H1 (cell line): ENCODE measurements at regions not wholly inside any gene's neighbourhood (a gene's known extent, or its start where the extent isn't known, plus 50 kb on each side); places are given as distances from the start of the nearest gene placed in this dataset.

Experiments used
- CTCF ChIA-PET: fragments of 300-600 bp; sonication (Branson Sonifier 250); formaldehyde crosslinking; loops from one replicate; lab custom pipeline; 2021; ENCODE audit not compliant: partially characterized antibody; lab: Charles Lee
- POLR2A ChIA-PET: fragments of 300-600 bp; sonication (Branson Sonifier 250); formaldehyde crosslinking; loops from one replicate; lab custom pipeline; 2021; ENCODE audit warnings: inconsistent platforms; ENCODE audit not compliant: partially characterized antibody; lab: Charles Lee
- DNase-seq, 2 experiments: peaks; one replicate each; pipeline versions ENCODE4 v3.0.0 to v3.0.0-alpha.2; 2010 to 2022; ENCODE audit warnings: low spot score in 2 of 2, low read depth in 1 of 2, mixed read lengths in 1 of 2
- FAIRE-seq: peaks from 2 replicates; lab custom pipeline; 2011; peaks lifted over from hg19 to GRCh38; lab: Jason Lieb, UNC
- H2AFZ ChIP-seq: 2 replicates; pipeline ENCODE4 v1.8.1; 2012; ENCODE audit warnings: low read length, inconsistent platforms
- H2AK5ac ChIP-seq: 2 replicates; pipeline ENCODE4 v1.6.1; 2013; ENCODE audit warnings: low read depth, low read length
- H2BK120ac ChIP-seq: replicated peaks from 2 replicates; pipeline ENCODE3; 2013; ENCODE audit warnings: low read depth, low read length, inconsistent platforms
- H2BK12ac ChIP-seq: 2 replicates; pipeline ENCODE4 v1.6.1; 2013; ENCODE audit warnings: low read depth, low read length
- H2BK15ac ChIP-seq: 2 replicates; pipeline ENCODE4 v1.6.1; 2013; ENCODE audit warnings: low read length
- H2BK20ac ChIP-seq: 2 replicates; pipeline ENCODE4 v1.6.1; 2013; ENCODE audit warnings: low read length
- H2BK5ac ChIP-seq: 2 replicates; pipeline ENCODE4 v1.6.1; 2013; ENCODE audit warnings: low read depth, low read length
- H3K14ac ChIP-seq: 2 replicates; pipeline ENCODE4 v1.6.1; 2013; ENCODE audit warnings: inconsistent platforms; ENCODE audit not compliant: insufficient read length
- H3K18ac ChIP-seq: 2 replicates; pipeline ENCODE4 v1.6.1; 2013; ENCODE audit warnings: low read length; ENCODE audit errors: extremely low read depth
- H3K23ac ChIP-seq: 2 replicates; pipeline ENCODE4 v1.6.1; 2013; ENCODE audit warnings: inconsistent platforms; ENCODE audit not compliant: insufficient read length
- H3K23me2 ChIP-seq: 2 replicates; pipeline ENCODE4 v1.6.1; 2013; ENCODE audit warnings: low read depth, low read length
- H3K27ac ChIP-seq: 2 replicates; pipeline ENCODE4 v1.6.1; 2011; ENCODE audit warnings: low read depth, low read length, inconsistent platforms
- H3K27me3 ChIP-seq, 4 experiments: replicated peaks in 1 of 4; 1 replicate in 1 of 4; 2 replicates in 3 of 4; pipeline versions ENCODE4 v1.6.1 to v1.8.1; 2011 to 2013; ENCODE audit warnings: low read length in 3 of 4, mild to moderate bottlenecking in 3 of 4, inconsistent platforms in 2 of 4, mixed read lengths in 2 of 4, moderate library complexity in 1 of 4; ENCODE audit not compliant: control insufficient read depth in 3 of 4, insufficient read depth in 3 of 4; ENCODE audit errors: extremely low read depth in 1 of 4
- H3K36me3 ChIP-seq, 4 experiments: 2 replicates each; pipeline versions ENCODE4 v1.6.1 to v1.8.1; 2011 to 2013; ENCODE audit warnings: mild to moderate bottlenecking in 4 of 4, low read length in 3 of 4, moderate library complexity in 2 of 4, control low read depth in 1 of 4, inconsistent platforms in 1 of 4; ENCODE audit not compliant: insufficient read depth in 4 of 4, control insufficient read depth in 2 of 4
- H3K4ac ChIP-seq: replicated peaks from 2 replicates; pipeline ENCODE3; 2013; ENCODE audit warnings: low read length, low read depth, mixed read lengths, inconsistent platforms; ENCODE audit not compliant: insufficient read length
- H3K4me1 ChIP-seq, 4 experiments: replicated peaks in 1 of 4; 1 replicate in 1 of 4; 2 replicates in 3 of 4; pipeline versions ENCODE4 v1.6.1 to v1.8.1; 2011 to 2013; ENCODE audit warnings: low read length in 3 of 4, inconsistent platforms in 2 of 4, mixed read lengths in 1 of 4; ENCODE audit not compliant: insufficient read depth in 4 of 4, control insufficient read depth in 3 of 4
- H3K4me2 ChIP-seq, 2 experiments: 2 replicates each; pipeline versions ENCODE4 v1.6.1 to v1.8.1; 2011 to 2013; ENCODE audit warnings: low read depth in 2 of 2, low read length in 2 of 2, control low read depth in 1 of 2, inconsistent platforms in 1 of 2, mild to moderate bottlenecking in 1 of 2; ENCODE audit not compliant: insufficient read depth in 1 of 2
- H3K4me3 ChIP-seq, 4 experiments: fragments of 200-600, 300-600 bp in 1 of 4; sonication (generic), shearing (Covaris generic), sonication (Bioruptor Twin) in 1 of 4; 2 replicates each; pipeline versions ENCODE4 v1.5.1 to v1.8.1; 2011 to 2016; ENCODE audit warnings: low read length in 4 of 4, low read depth in 3 of 4, control low read depth in 2 of 4, inconsistent platforms in 2 of 4, mild to moderate bottlenecking in 2 of 4, mixed read lengths in 1 of 4, moderate library complexity in 1 of 4; ENCODE audit not compliant: insufficient read depth in 2 of 4; ENCODE audit errors: extremely low read depth in 1 of 4
- H3K56ac ChIP-seq: replicated peaks from 2 replicates; pipeline ENCODE3; 2013; ENCODE audit warnings: low read depth, mild to moderate bottlenecking, mixed read lengths, low read length, inconsistent platforms; ENCODE audit not compliant: insufficient read length
- H3K79me1 ChIP-seq: 2 replicates; pipeline ENCODE4 v1.6.1; 2013; ENCODE audit warnings: low read depth, low read length, control low read depth
- H3K79me2 ChIP-seq, 2 experiments: 2 replicates each; pipeline versions ENCODE4 v1.6.1 to v1.8.1; 2012 to 2013; ENCODE audit warnings: low read length in 2 of 2, mild to moderate bottlenecking in 2 of 2, inconsistent platforms in 1 of 2; ENCODE audit not compliant: insufficient read depth in 2 of 2, control insufficient read depth in 1 of 2
- H3K9ac ChIP-seq, 4 experiments: replicated peaks in 1 of 4; 1 replicate in 1 of 4; 2 replicates in 3 of 4; pipeline versions ENCODE4 v1.6.1 to v1.8.1; 2011 to 2013; ENCODE audit warnings: low read depth in 3 of 4, low read length in 3 of 4, control low read depth in 2 of 4, mild to moderate bottlenecking in 2 of 4, moderate library complexity in 2 of 4, inconsistent platforms in 1 of 4; ENCODE audit errors: extremely low read depth in 1 of 4
- H3K9me3 ChIP-seq, 2 experiments: 2 replicates each; pipeline versions ENCODE4 v1.6.1 to v1.8.1; 2012 to 2013; ENCODE audit warnings: mild to moderate bottlenecking in 2 of 2, moderate library complexity in 2 of 2, control low read depth in 1 of 2, inconsistent platforms in 1 of 2, low read depth in 1 of 2, low read length in 1 of 2, mixed read lengths in 1 of 2; ENCODE audit not compliant: insufficient read depth in 2 of 2
- H4K20me1 ChIP-seq, 2 experiments: replicated peaks in 1 of 2; 2 replicates each; pipeline versions ENCODE3 to v1.8.1; 2011 to 2013; ENCODE audit warnings: inconsistent platforms in 2 of 2, low read length in 2 of 2, mild to moderate bottlenecking in 1 of 2; ENCODE audit not compliant: insufficient read depth in 2 of 2, control insufficient read depth in 1 of 2
- H4K5ac ChIP-seq: 2 replicates; pipeline ENCODE4 v1.6.1; 2013; ENCODE audit warnings: low read length, low read depth, mixed read lengths, inconsistent platforms; ENCODE audit not compliant: insufficient read length
- H4K8ac ChIP-seq: 2 replicates; pipeline ENCODE4 v1.8.0; 2013; ENCODE audit warnings: mild to moderate bottlenecking, moderate library complexity, low read length, inconsistent platforms; ENCODE audit not compliant: insufficient read depth; ENCODE audit errors: extremely low read depth
- H4K91ac ChIP-seq: replicated peaks from 2 replicates; pipeline ENCODE3; 2013; ENCODE audit warnings: low read length, mixed read lengths, inconsistent platforms; ENCODE audit not compliant: insufficient read length
- HDAC2 ChIP-seq, 2 experiments: fragments of 300-600 bp in 1 of 2; sonication (generic) in 1 of 2; IDR thresholded peaks; 2 replicates each; pipeline ENCODE4 v1.6.1; 2011 to 2012; ENCODE audit warnings: low read depth in 2 of 2, low read length in 2 of 2, mild to moderate bottlenecking in 2 of 2, moderate library complexity in 2 of 2, borderline replicate concordance in 1 of 2, inconsistent platforms in 1 of 2
- HDAC6 ChIP-seq: IDR thresholded peaks from one replicate; pipeline ENCODE4 v1.7.1; 2012; ENCODE audit warnings: low read depth, mild to moderate bottlenecking, inconsistent platforms, low read length, moderate library complexity
- SIX5 ChIP-seq: IDR thresholded peaks from 2 replicates; pipeline ENCODE4 v1.6.1; 2011; ENCODE audit warnings: mild to moderate bottlenecking, low read depth, low read length
- YY1 ChIP-seq: IDR thresholded peaks from 2 replicates; pipeline ENCODE4 v1.6.1; 2011; ENCODE audit warnings: low read depth, mild to moderate bottlenecking, low read length
- WGBS, 2 experiments: shearing (Covaris generic) in 1 of 2; methylation state at CpG; one replicate each; pipeline versions ENCODE4 v1.1.6 to v1.1.7; 2013 to 2015; ENCODE audit warnings: low lambda C conversion rate in 2 of 2, mixed read lengths in 2 of 2, inconsistent platforms in 1 of 2, low coverage in 1 of 2, missing lambda C conversion rate in 1 of 2; ENCODE audit not compliant: insufficient replicate concordance in 2 of 2, insufficient coverage in 1 of 2, insufficient read length in 1 of 2; ENCODE audit errors: extremely low coverage in 1 of 2, missing lambda C conversion rate in 1 of 2; 5-methylcytosine and 5-hydroxymethylcytosine counted together

GRCh38 chr3:152731511-152731910, 103.4 kb upstream of the P2RY1 start:
- H2AFZ ChIP-seq = no peak overlapping the region
- H3K79me2 ChIP-seq = no peaks in the 10 kb centered on the region
- H2BK15ac ChIP-seq = no peak overlapping the region
- no peak overlapping the region for H3K4ac ChIP-seq
- H3K27ac ChIP-seq = no peak overlapping the region
- H4K20me1 ChIP-seq = no peaks in the 10 kb centered on the region
- H3K9ac ChIP-seq = no peak overlapping the region
- H4K8ac ChIP-seq = no peak overlapping the region
- no peak overlapping the region for H3K4me3 ChIP-seq
- H3K4me2 ChIP-seq = no peak overlapping the region
- no peak overlapping the region for H2BK12ac ChIP-seq
- CTCF ChIA-PET = no interaction called here
- H3K18ac ChIP-seq = no peak overlapping the region
- no peak overlapping the region for H2BK120ac ChIP-seq
- H3K23me2 ChIP-seq = no peaks in the 10 kb centered on the region
- H3K27me3 ChIP-seq = no peaks in the 10 kb centered on the region
- H2BK20ac ChIP-seq = no peak overlapping the region
- POLR2A ChIA-PET = interaction anchor here (0.9 kb wide), 1 partner anchor 35 kb away, joined by 3 read pairs; no protein-coding TSS in a partner anchor
- H3K36me3 ChIP-seq = no peaks in the 10 kb centered on the region
- no peak overlapping the region for H4K91ac ChIP-seq
- DNase-seq (no peak), FAIRE-seq (no peak)
- H3K9me3 ChIP-seq = no peaks in the 10 kb centered on the region
- no peak overlapping the region for H3K23ac ChIP-seq
- H3K56ac ChIP-seq = no peak overlapping the region
- TF ChIP-seq HDAC2 (IDR thresholded peaks at IDR 0.05; ENCODE audit: borderline replicate concordance in 1 of 2, low read depth in 2 of 2, low read length in 2 of 2) = no peak
- no peak for TF ChIP-seq YY1
- TF ChIP-seq HDAC6 = no peak
- TF ChIP-seq SIX5 = no peak
- no peaks in the 10 kb centered on the region for H3K4me1 ChIP-seq
- H2AK5ac ChIP-seq = no peak overlapping the region
- H4K5ac ChIP-seq = no peak overlapping the region
- 83% methylated on average over 2 of the region's 2 CpGs; no CpG with 5 or more reads in 1 of the 2 experiments for WGBS, 2 experiments
- no peak overlapping the region for H2BK5ac ChIP-seq
- H3K14ac ChIP-seq = no peak overlapping the region
- H3K79me1 ChIP-seq = no peaks in the 10 kb centered on the region
